Panc1 (cell line): ENCODE measurements at regions not wholly inside any gene's neighbourhood (a gene's known extent, or its start where the extent isn't known, plus 50 kb on each side); places are given as distances from the start of the nearest gene placed in this dataset.

Experiments
- POLR2AphosphoS5 ChIP-seq: IDR thresholded peaks from 2 replicates; pipeline ENCODE4 v1.6.1; 2012; ENCODE audit warnings: mild to moderate bottlenecking, low read depth, low read length, moderate library complexity
- SIN3A ChIP-seq: IDR thresholded peaks from 2 replicates; pipeline ENCODE4 v1.6.1; 2012; ENCODE audit warnings: low read depth, mild to moderate bottlenecking, low read length, moderate library complexity, borderline replicate concordance; ENCODE audit not compliant: insufficient read depth
- TCF7L2 ChIP-seq: IDR thresholded peaks from 2 replicates; pipeline ENCODE4 v1.6.1; 2011; ENCODE audit warnings: mild to moderate bottlenecking, low read depth, low read length, inconsistent platforms
- TF ChIP-seq, protein P1 (sequence below): fragments of 450-650 bp; IDR thresholded peaks from 2 replicates; pipeline ENCODE4 v1.5.1; 2017; ENCODE audit warnings: mild to moderate bottlenecking
- TF ChIP-seq, protein P2 (sequence below), 2 experiments: IDR thresholded peaks; 2 replicates each; pipeline ENCODE4 v1.6.1; 2011 to 2012; ENCODE audit warnings: low read depth in 2 of 2, control low read depth in 1 of 2, low read length in 1 of 2, mild to moderate bottlenecking in 1 of 2, moderate library complexity in 1 of 2; ENCODE audit not compliant: insufficient read depth in 1 of 2

DNA sequence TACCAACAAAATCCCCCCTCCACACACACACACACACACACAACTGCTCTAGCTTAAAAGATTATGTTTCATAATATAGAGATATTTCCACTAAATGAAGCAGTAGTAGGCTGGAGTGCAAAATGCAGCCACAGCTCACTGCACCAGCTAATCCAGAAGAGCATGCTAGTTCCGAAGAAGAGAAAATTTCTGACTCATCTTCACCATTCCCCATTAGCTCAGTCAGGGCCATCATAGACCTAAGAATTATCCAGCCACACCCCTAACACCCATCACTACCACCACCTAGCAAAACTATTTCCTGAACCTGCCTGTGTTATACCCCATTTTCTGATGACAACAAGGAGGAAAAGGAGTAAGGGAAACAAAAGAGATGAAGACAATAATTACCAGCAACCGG lies 67.1 kb upstream of the UBE2E2 start:
- TF ChIP-seq, protein P1, sequence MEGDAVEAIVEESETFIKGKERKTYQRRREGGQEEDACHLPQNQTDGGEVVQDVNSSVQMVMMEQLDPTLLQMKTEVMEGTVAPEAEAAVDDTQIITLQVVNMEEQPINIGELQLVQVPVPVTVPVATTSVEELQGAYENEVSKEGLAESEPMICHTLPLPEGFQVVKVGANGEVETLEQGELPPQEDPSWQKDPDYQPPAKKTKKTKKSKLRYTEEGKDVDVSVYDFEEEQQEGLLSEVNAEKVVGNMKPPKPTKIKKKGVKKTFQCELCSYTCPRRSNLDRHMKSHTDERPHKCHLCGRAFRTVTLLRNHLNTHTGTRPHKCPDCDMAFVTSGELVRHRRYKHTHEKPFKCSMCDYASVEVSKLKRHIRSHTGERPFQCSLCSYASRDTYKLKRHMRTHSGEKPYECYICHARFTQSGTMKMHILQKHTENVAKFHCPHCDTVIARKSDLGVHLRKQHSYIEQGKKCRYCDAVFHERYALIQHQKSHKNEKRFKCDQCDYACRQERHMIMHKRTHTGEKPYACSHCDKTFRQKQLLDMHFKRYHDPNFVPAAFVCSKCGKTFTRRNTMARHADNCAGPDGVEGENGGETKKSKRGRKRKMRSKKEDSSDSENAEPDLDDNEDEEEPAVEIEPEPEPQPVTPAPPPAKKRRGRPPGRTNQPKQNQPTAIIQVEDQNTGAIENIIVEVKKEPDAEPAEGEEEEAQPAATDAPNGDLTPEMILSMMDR = no peak
- no peak for TF ChIP-seq POLR2AphosphoS5
- no peak for TF ChIP-seq TCF7L2
- TF ChIP-seq, protein P2, sequence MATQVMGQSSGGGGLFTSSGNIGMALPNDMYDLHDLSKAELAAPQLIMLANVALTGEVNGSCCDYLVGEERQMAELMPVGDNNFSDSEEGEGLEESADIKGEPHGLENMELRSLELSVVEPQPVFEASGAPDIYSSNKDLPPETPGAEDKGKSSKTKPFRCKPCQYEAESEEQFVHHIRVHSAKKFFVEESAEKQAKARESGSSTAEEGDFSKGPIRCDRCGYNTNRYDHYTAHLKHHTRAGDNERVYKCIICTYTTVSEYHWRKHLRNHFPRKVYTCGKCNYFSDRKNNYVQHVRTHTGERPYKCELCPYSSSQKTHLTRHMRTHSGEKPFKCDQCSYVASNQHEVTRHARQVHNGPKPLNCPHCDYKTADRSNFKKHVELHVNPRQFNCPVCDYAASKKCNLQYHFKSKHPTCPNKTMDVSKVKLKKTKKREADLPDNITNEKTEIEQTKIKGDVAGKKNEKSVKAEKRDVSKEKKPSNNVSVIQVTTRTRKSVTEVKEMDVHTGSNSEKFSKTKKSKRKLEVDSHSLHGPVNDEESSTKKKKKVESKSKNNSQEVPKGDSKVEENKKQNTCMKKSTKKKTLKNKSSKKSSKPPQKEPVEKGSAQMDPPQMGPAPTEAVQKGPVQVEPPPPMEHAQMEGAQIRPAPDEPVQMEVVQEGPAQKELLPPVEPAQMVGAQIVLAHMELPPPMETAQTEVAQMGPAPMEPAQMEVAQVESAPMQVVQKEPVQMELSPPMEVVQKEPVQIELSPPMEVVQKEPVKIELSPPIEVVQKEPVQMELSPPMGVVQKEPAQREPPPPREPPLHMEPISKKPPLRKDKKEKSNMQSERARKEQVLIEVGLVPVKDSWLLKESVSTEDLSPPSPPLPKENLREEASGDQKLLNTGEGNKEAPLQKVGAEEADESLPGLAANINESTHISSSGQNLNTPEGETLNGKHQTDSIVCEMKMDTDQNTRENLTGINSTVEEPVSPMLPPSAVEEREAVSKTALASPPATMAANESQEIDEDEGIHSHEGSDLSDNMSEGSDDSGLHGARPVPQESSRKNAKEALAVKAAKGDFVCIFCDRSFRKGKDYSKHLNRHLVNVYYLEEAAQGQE (IDR thresholded peaks at IDR 0.05; ENCODE audit: insufficient read depth in 1 of 2, low read depth in 2 of 2, low read length in 1 of 2) = no peak
- no peak for TF ChIP-seq SIN3A
